Neural progenitor cell (in vitro differentiated cells): ENCODE measurements at regions not wholly inside any gene's neighbourhood (a gene's known extent, or its start where the extent isn't known, plus 50 kb on each side); places are given as distances from the start of the nearest gene placed in this dataset.

ENCODE experiments used
- DNase-seq: peaks from one replicate; pipeline ENCODE4 v3.0.0-alpha.2; 2016; ENCODE audit warnings: low spot score
- H2AFZ ChIP-seq: fragments of 200-600 bp; sonication (generic); replicated peaks from 2 replicates; pipeline ENCODE4 v1.6.1; 2016; ENCODE audit warnings: antibody characterized with exemption
- H3F3A ChIP-seq: fragments of 200-600 bp; sonication (generic); 2 replicates; pipeline ENCODE4 v1.6.1; 2016; ENCODE audit warnings: antibody characterized with exemption, low read depth
- H3K27ac ChIP-seq: fragments of 200-600 bp; sonication (generic); 2 replicates; pipeline ENCODE4 v1.5.1; 2016; ENCODE audit warnings: mild to moderate bottlenecking
- H3K27me3 ChIP-seq: fragments of 200-600 bp; sonication (generic); 2 replicates; pipeline ENCODE4 v1.6.1; 2016; ENCODE audit warnings: mild to moderate bottlenecking, moderate library complexity
- H3K36me3 ChIP-seq: fragments of 200-600 bp; sonication (generic); 2 replicates; pipeline ENCODE4 v1.5.1; 2016
- H3K4me1 ChIP-seq: fragments of 200-600 bp; sonication (generic); 2 replicates; pipeline ENCODE4 v1.6.1; 2016; ENCODE audit warnings: mixed run types
- H3K4me2 ChIP-seq: fragments of 200-600 bp; sonication (generic); 2 replicates; pipeline ENCODE4 v1.6.1; 2016
- H3K4me3 ChIP-seq: fragments of 200-600 bp; sonication (generic); 2 replicates; pipeline ENCODE4 v1.5.1; 2016
- H3K79me2 ChIP-seq: fragments of 200-600 bp; sonication (generic); 2 replicates; pipeline ENCODE4 v1.6.1; 2016; ENCODE audit warnings: low read depth
- H3K9ac ChIP-seq: fragments of 200-600 bp; sonication (generic); 2 replicates; pipeline ENCODE4 v1.6.1; 2016
- H3K9me3 ChIP-seq: fragments of 200-600 bp; sonication (generic); 2 replicates; pipeline ENCODE4 v1.5.1; 2016; ENCODE audit warnings: low read depth
- H4K20me1 ChIP-seq: fragments of 200-600 bp; sonication (generic); 2 replicates; pipeline ENCODE4 v1.6.1; 2016; ENCODE audit warnings: low read depth
- H3K27ac Mint-ChIP-seq: 3 replicates; pipeline ENCODE4 v1.8.0; 2021; ENCODE audit warnings: mixed read lengths
- H3K27me3 Mint-ChIP-seq: 2 replicates; pipeline ENCODE4 v1.8.0; 2022; ENCODE audit warnings: low read depth, mild to moderate bottlenecking, inconsistent platforms, moderate library complexity, mixed read lengths; ENCODE audit not compliant: insufficient read depth
- H3K36me3 Mint-ChIP-seq: 3 replicates; pipeline ENCODE4 v1.8.0; 2021; ENCODE audit warnings: mixed read lengths
- H3K4me1 Mint-ChIP-seq: 3 replicates; pipeline ENCODE4 v1.8.0; 2021; ENCODE audit warnings: mixed read lengths
- H3K4me3 Mint-ChIP-seq: 3 replicates; pipeline ENCODE4 v1.8.0; 2021; ENCODE audit warnings: mild to moderate bottlenecking, moderate library complexity, mixed read lengths
- H3K9me3 Mint-ChIP-seq: 3 replicates; pipeline ENCODE4 v1.8.0; 2020; ENCODE audit warnings: mixed read lengths
- EZH2 ChIP-seq: fragments of 200-600 bp; sonication (generic); IDR thresholded peaks from 2 replicates; pipeline ENCODE4 v1.6.1; 2017; ENCODE audit warnings: antibody characterized with exemption, mild to moderate bottlenecking, moderate library complexity
- EZH2phosphoT487 ChIP-seq: fragments of 200-600 bp; sonication (generic); IDR thresholded peaks from 2 replicates; pipeline ENCODE4 v1.6.1; 2017; ENCODE audit warnings: antibody characterized with exemption
- TF ChIP-seq, protein P1 (sequence below): fragments of 200-600 bp; sonication (generic); IDR thresholded peaks from 2 replicates; pipeline ENCODE4 v1.5.1; 2017; ENCODE audit warnings: antibody characterized with exemption, mild to moderate bottlenecking

DNA sequence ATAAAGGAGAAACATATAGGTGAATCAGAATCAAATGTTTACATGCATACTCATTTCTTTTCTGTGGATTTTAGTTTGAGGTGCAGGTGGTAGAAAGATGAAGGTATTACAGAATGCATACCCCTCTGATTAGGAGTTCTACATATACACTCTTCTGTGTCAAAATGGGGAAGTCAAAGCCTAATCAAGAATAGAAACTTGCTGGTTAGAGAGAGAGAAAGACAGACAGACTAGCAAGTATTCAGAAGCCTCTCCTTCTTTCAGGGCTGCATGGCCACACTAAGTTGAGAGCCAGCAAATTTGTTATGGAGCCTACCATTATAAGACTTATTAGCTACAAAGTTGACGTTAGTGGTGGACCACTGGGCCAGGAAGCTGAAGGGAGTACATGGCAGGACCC is 358.3 kb upstream of the EYS start:
- no peaks in the 10 kb centered on the region for H3K36me3 Mint-ChIP-seq
- Histone ChIP-seq H2AFZ (no peak overlapping the region), H3K9ac (no peak overlapping the region), H3K4me3 (no peak overlapping the region), H4K20me1 (no peaks in the 10 kb centered on the region), H3K36me3 (no peaks in the 10 kb centered on the region), H3F3A (no peaks in the 10 kb centered on the region), H3K27ac (no peak overlapping the region), H3K27me3 (no peaks in the 10 kb centered on the region), H3K79me2 (no peaks in the 10 kb centered on the region), H3K4me1 (no peaks in the 10 kb centered on the region), H3K4me2 (no peak overlapping the region), H3K9me3 (no peaks in the 10 kb centered on the region)
- peaks cover 3% of the 10 kb centered on the region for H3K9me3 Mint-ChIP-seq
- no peaks in the 10 kb centered on the region for H3K27me3 Mint-ChIP-seq
- H3K4me3 Mint-ChIP-seq = no peak overlapping the region
- H3K4me1 Mint-ChIP-seq = no peaks in the 10 kb centered on the region
- H3K27ac Mint-ChIP-seq = no peak overlapping the region
- no peak for TF ChIP-seq EZH2
- TF ChIP-seq EZH2phosphoT487 = no peak
- TF ChIP-seq, protein P1, sequence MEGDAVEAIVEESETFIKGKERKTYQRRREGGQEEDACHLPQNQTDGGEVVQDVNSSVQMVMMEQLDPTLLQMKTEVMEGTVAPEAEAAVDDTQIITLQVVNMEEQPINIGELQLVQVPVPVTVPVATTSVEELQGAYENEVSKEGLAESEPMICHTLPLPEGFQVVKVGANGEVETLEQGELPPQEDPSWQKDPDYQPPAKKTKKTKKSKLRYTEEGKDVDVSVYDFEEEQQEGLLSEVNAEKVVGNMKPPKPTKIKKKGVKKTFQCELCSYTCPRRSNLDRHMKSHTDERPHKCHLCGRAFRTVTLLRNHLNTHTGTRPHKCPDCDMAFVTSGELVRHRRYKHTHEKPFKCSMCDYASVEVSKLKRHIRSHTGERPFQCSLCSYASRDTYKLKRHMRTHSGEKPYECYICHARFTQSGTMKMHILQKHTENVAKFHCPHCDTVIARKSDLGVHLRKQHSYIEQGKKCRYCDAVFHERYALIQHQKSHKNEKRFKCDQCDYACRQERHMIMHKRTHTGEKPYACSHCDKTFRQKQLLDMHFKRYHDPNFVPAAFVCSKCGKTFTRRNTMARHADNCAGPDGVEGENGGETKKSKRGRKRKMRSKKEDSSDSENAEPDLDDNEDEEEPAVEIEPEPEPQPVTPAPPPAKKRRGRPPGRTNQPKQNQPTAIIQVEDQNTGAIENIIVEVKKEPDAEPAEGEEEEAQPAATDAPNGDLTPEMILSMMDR = no peak
- DNase-seq = no peak

DNA sequence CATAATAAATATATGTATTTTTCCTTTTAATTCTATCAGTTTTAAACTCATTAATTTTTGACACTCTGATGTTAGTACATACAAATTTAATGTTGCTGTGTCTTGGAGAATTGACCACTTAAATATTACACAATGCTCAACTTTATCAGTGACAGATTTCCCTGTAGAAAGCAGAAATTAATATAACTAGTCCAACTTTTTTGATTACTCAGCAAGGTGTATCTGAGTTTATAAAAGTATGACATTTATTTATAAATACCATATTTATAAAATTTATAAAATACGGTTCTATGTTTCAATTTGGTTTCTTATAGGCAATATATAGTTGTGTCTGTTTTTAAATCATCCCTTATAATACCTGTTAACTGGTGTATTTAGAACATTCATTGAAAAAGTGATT is 350.0 kb upstream of the EYS start:
- H3K4me1 Mint-ChIP-seq = no peaks in the 10 kb centered on the region
- Histone ChIP-seq H3K27ac (no peak overlapping the region), H3K9ac (no peak overlapping the region), H2AFZ (no peak overlapping the region), H3F3A (no peaks in the 10 kb centered on the region), H3K27me3 (no peaks in the 10 kb centered on the region), H3K4me1 (no peaks in the 10 kb centered on the region), H3K36me3 (no peaks in the 10 kb centered on the region), H3K79me2 (no peaks in the 10 kb centered on the region), H3K4me3 (no peak overlapping the region), H3K4me2 (no peak overlapping the region), H4K20me1 (no peaks in the 10 kb centered on the region), H3K9me3 (no peaks in the 10 kb centered on the region)
- no peak overlapping the region for H3K4me3 Mint-ChIP-seq
- no peaks in the 10 kb centered on the region for H3K9me3 Mint-ChIP-seq
- H3K36me3 Mint-ChIP-seq = no peaks in the 10 kb centered on the region
- DNase-seq = no peak
- TF ChIP-seq, protein P1 = no peak
- H3K27me3 Mint-ChIP-seq = no peaks in the 10 kb centered on the region
- no peak overlapping the region for H3K27ac Mint-ChIP-seq

DNA sequence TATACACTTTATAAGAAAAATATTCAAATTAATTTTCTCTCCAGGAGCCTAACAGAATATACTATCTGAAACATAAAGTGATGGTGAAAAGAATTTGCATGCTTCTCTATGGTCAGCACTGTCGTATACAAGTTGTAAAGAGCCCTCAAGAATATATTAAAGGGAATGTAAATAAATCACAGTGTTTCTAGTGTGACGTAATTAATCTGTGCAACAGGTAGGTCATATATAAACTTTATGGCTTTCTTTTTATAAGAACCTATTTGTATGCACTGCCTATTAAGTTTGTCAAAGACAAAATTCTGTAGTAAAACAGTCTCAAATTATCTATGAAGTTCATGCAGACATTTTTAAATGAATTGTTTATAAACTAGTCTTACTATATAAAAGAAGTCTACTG is 347.9 kb upstream of the EYS start:
- Mint-ChIP-seq H3K36me3 (no peaks in the 10 kb centered on the region), H3K27me3 (no peaks in the 10 kb centered on the region), H3K4me1 (no peaks in the 10 kb centered on the region), H3K27ac (no peak overlapping the region), H3K4me3 (no peak overlapping the region), H3K9me3 (no peaks in the 10 kb centered on the region)
- Histone ChIP-seq H3K4me2 (no peak overlapping the region), H3K9ac (no peak overlapping the region), H4K20me1 (no peaks in the 10 kb centered on the region), H3K27me3 (no peaks in the 10 kb centered on the region), H3K79me2 (no peaks in the 10 kb centered on the region), H3F3A (no peaks in the 10 kb centered on the region), H3K9me3 (no peaks in the 10 kb centered on the region), H3K36me3 (no peaks in the 10 kb centered on the region), H3K4me3 (no peak overlapping the region), H3K4me1 (no peaks in the 10 kb centered on the region), H2AFZ (no peak overlapping the region), H3K27ac (no peak overlapping the region)
- DNase-seq = no peak
- TF ChIP-seq EZH2 = no peak
- no peak for TF ChIP-seq EZH2phosphoT487
- TF ChIP-seq, protein P1 = no peak

DNA sequence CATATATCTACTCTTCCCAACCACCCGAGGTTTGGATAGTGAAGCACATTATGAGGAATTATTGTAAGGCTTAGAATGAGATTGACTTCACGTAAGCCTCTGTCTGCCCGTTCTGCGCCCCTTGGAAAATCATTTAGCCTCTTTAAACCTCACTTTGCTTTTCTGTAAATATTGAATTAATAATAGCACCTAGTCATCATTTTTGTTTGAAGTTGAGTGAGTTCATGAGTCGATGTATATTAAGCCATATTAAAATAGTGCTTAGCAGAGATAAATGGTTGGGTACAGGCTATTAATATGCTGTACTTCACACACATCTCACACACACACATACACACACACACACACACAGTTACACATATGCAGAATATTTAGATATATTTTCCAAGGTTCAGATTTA is 344.8 kb upstream of the EYS start:
- no peak overlapping the region for H3K27ac Mint-ChIP-seq
- Histone ChIP-seq H3K79me2 (no peaks in the 10 kb centered on the region), H3K9ac (no peak overlapping the region), H3K9me3 (no peaks in the 10 kb centered on the region), H3K4me3 (no peak overlapping the region), H3K36me3 (no peaks in the 10 kb centered on the region), H4K20me1 (no peaks in the 10 kb centered on the region), H2AFZ (no peak overlapping the region), H3K4me1 (no peaks in the 10 kb centered on the region), H3K27me3 (no peaks in the 10 kb centered on the region), H3F3A (no peaks in the 10 kb centered on the region), H3K4me2 (no peak overlapping the region), H3K27ac (no peak overlapping the region)
- no peaks in the 10 kb centered on the region for H3K9me3 Mint-ChIP-seq
- H3K4me3 Mint-ChIP-seq = no peak overlapping the region
- H3K27me3 Mint-ChIP-seq = no peaks in the 10 kb centered on the region
- H3K36me3 Mint-ChIP-seq = no peaks in the 10 kb centered on the region
- DNase-seq = no peak
- no peaks in the 10 kb centered on the region for H3K4me1 Mint-ChIP-seq
- TF ChIP-seq EZH2phosphoT487 (no peak), EZH2 (no peak)
- TF ChIP-seq, protein P1 = no peak
